Breast epithelium (tissue), 4 donors: ENCODE measurements at regions not wholly inside any gene's neighbourhood (a gene's known extent, or its start where the extent isn't known, plus 50 kb on each side); places are given as distances from the start of the nearest gene placed in this dataset.

Experiments used
- DNase-seq, 2 donors: peaks; one replicate each; pipeline ENCODE4 v3.0.0-alpha.2; 2019; ENCODE audit warnings: low spot score in 2 of 2
- H3K27ac ChIP-seq, 2 donors: fragments of 200-600 bp; sonication (generic) in 1 of 2; one replicate each; pipeline ENCODE4 v1.5.1; 2016 to 2019; ENCODE audit warnings: mild to moderate bottlenecking in 1 of 2
- H3K27me3 ChIP-seq, 2 donors: fragments of 200-600 bp; sonication (generic) in 1 of 2; one replicate each; pipeline versions ENCODE4 v1.5.1 to v1.6.0; 2017 to 2019; ENCODE audit warnings: control low read depth in 1 of 2, mild to moderate bottlenecking in 1 of 2
- H3K36me3 ChIP-seq: fragments of 200-600 bp; one replicate; pipeline ENCODE4 v1.5.1; 2019
- H3K4me1 ChIP-seq, 2 donors: fragments of 200-600 bp; sonication (generic); one replicate each; pipeline ENCODE4 v1.5.1; 2016 to 2019; ENCODE audit warnings: control low read depth in 1 of 2
- H3K4me3 ChIP-seq, 3 donors: fragments of 200-600 bp; sonication (generic); 1 replicate in 2 of 3; 2 replicates in 1 of 3; pipeline ENCODE4 v1.5.1; 2016 to 2019; ENCODE audit warnings: mild to moderate bottlenecking in 3 of 3, moderate library complexity in 2 of 3
- H3K9me3 ChIP-seq, 2 donors: fragments of 200-600 bp; sonication (generic) in 1 of 2; one replicate each; pipeline ENCODE4 v1.5.1; 2016 to 2019; ENCODE audit warnings: control low read depth in 1 of 2
- POLR2A ChIP-seq: fragments of 450-650 bp; IDR thresholded peaks from one replicate; pipeline ENCODE4 v1.6.1; 2016; ENCODE audit warnings: antibody characterized with exemption, mild to moderate bottlenecking, moderate library complexity
- POLR2AphosphoS5 ChIP-seq, 3 donors: sonication (generic); formaldehyde crosslinking; IDR thresholded peaks; one replicate each; pipeline ENCODE4 v1.6.1; 2017; ENCODE audit warnings: antibody characterized with exemption in 3 of 3
- intact Hi-C: fragments of 100-400 bp; cut with DNase I; formaldehyde crosslinking; loops from one replicate; pipeline ENCODE4 v1.15.1; 2023; ENCODE audit warnings: low total_unique reads
- TF ChIP-seq, protein P1 (sequence below), 3 donors: fragments of 450-650 bp; IDR thresholded peaks; one replicate each; pipeline ENCODE4 v1.5.1; 2016 to 2017; ENCODE audit warnings: antibody characterized with exemption in 3 of 3, mild to moderate bottlenecking in 3 of 3, moderate library complexity in 3 of 3

GRCh38 chr4:122980860-122981259 lies 58.5 kb upstream of the NUDT6 start:
- H3K27me3 ChIP-seq = no peaks in the 10 kb centered on the region
- no peak overlapping the region for H3K27ac ChIP-seq
- DNase-seq = no peak
- intact Hi-C loops = no loop called here
- H3K4me3 ChIP-seq = no peak overlapping the region
- no peak for TF ChIP-seq POLR2AphosphoS5 (IDR thresholded peaks at IDR 0.05)
- no peak for TF ChIP-seq POLR2A
- TF ChIP-seq, protein P1, sequence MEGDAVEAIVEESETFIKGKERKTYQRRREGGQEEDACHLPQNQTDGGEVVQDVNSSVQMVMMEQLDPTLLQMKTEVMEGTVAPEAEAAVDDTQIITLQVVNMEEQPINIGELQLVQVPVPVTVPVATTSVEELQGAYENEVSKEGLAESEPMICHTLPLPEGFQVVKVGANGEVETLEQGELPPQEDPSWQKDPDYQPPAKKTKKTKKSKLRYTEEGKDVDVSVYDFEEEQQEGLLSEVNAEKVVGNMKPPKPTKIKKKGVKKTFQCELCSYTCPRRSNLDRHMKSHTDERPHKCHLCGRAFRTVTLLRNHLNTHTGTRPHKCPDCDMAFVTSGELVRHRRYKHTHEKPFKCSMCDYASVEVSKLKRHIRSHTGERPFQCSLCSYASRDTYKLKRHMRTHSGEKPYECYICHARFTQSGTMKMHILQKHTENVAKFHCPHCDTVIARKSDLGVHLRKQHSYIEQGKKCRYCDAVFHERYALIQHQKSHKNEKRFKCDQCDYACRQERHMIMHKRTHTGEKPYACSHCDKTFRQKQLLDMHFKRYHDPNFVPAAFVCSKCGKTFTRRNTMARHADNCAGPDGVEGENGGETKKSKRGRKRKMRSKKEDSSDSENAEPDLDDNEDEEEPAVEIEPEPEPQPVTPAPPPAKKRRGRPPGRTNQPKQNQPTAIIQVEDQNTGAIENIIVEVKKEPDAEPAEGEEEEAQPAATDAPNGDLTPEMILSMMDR (IDR thresholded peaks at IDR 0.05) = no peak
- H3K4me1 ChIP-seq = no peaks in the 10 kb centered on the region
- H3K36me3 ChIP-seq = no peaks in the 10 kb centered on the region
- peaks cover 0 to 9% of the 10 kb centered on the region in 2 donors for H3K9me3 ChIP-seq

GRCh38 chr4:122988696-122989095 lies 66.3 kb upstream of the NUDT6 start:
- Histone ChIP-seq H3K4me3 (no peak overlapping the region), H3K27me3 (no peaks in the 10 kb centered on the region), H3K4me1 (no peaks in the 10 kb centered on the region), H3K27ac (no peak overlapping the region), H3K36me3 (no peaks in the 10 kb centered on the region), H3K9me3 (peaks cover 20 to 32% of the 10 kb centered on the region in 2 donors)
- TF ChIP-seq, protein P1 (IDR thresholded peaks at IDR 0.05) = no peak
- no peak for TF ChIP-seq POLR2AphosphoS5 (IDR thresholded peaks at IDR 0.05)
- TF ChIP-seq POLR2A = no peak
- intact Hi-C loops = no loop called here
- DNase-seq = no peak

DNA sequence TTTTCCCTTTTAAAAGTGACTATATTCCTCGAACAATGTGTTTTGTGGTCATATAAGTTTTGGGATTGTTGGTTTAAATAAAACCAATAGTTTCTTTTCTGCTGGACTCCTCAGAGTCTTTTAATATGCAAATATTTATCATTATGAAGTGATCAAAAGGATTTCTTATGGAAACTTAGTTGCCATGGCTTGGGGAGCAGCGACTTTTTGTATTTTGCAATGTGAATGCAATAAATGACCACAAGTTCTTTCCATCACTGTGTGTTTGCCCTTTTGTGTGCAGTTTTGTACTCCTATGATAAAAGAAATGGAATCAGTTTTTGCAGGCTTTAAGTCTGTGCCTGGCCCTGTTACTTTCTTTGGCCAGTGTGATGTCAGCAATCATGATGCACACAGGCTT lies 68.5 kb upstream of the NUDT6 start:
- H3K36me3 ChIP-seq = no peaks in the 10 kb centered on the region
- no peaks in the 10 kb centered on the region for H3K4me1 ChIP-seq
- H3K27ac ChIP-seq = no peak overlapping the region
- no peak overlapping the region for H3K4me3 ChIP-seq
- DNase-seq = no peak
- intact Hi-C loops = no loop called here
- peaks cover 20 to 32% of the 10 kb centered on the region in 2 donors for H3K9me3 ChIP-seq
- TF ChIP-seq POLR2A (no peak), POLR2AphosphoS5 (IDR thresholded peaks at IDR 0.05) (no peak)
- TF ChIP-seq, protein P1 (IDR thresholded peaks at IDR 0.05) = no peak
- no peaks in the 10 kb centered on the region for H3K27me3 ChIP-seq

DNA sequence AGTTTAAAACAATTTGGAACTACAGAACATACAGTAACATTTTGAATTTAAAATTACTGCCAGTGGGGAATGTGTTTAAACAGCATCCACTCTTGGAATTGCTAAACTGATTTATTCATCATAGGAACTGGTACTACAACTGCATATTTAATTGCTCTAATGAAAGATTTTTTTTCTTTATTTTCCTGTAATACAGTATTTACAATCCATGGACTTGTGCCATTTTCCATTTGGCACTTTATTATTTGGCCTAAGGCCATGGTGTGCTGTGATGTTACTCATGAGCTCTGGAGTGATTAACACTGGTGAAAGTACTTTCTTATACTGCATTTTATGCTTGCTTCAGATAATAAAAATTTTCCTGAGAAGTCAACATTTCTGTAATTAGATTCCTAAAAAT lies 69.7 kb upstream of the NUDT6 start:
- Histone ChIP-seq H3K4me3 (no peak overlapping the region), H3K27ac (no peak overlapping the region), H3K4me1 (no peaks in the 10 kb centered on the region), H3K36me3 (no peaks in the 10 kb centered on the region), H3K9me3 (peaks cover 20 to 26% of the 10 kb centered on the region in 2 donors), H3K27me3 (no peaks in the 10 kb centered on the region)
- intact Hi-C loops = no loop called here
- no peak for DNase-seq
- no peak for TF ChIP-seq POLR2AphosphoS5 (IDR thresholded peaks at IDR 0.05)
- no peak for TF ChIP-seq POLR2A
- TF ChIP-seq, protein P1 (IDR thresholded peaks at IDR 0.05) = no peak

DNA sequence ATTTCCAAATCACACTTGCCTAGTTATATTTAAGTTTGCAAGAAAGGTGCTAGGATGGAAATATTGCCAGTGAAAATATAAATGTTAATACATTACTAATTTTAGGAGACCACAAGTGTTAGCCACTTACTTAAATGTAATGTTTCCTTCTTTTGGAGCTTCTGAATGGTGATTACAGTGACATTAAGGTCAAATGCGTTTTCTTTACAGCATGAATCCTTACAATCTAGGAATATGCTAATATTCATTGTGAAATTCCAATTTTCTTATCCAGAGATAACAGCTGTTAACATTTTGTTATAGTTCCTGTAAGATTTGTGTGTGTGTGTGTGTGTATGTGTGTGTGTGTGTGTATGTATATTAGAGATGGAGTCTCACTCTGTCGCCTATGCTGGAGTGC lies 70.2 kb upstream of the NUDT6 start:
- no peak for DNase-seq
- H3K4me1 ChIP-seq = no peaks in the 10 kb centered on the region
- intact Hi-C loops = no loop called here
- peaks cover 19 to 20% of the 10 kb centered on the region in 2 donors for H3K9me3 ChIP-seq
- TF ChIP-seq, protein P1 (IDR thresholded peaks at IDR 0.05) = no peak
- H3K27ac ChIP-seq = no peak overlapping the region
- no peak overlapping the region for H3K4me3 ChIP-seq
- H3K27me3 ChIP-seq = no peaks in the 10 kb centered on the region
- no peaks in the 10 kb centered on the region for H3K36me3 ChIP-seq
